ENCODE measurements at regions not wholly inside any gene's neighbourhood (a gene's known extent, or its start where the extent isn't known, plus 50 kb on each side); places are given as distances from the start of the nearest gene placed in this dataset.
"Not testable (repeated sequence)": the region's sequence is repeated elsewhere in the genome, so short reads cannot be mapped to it uniquely, and the experiment has no call there.

DNA sequence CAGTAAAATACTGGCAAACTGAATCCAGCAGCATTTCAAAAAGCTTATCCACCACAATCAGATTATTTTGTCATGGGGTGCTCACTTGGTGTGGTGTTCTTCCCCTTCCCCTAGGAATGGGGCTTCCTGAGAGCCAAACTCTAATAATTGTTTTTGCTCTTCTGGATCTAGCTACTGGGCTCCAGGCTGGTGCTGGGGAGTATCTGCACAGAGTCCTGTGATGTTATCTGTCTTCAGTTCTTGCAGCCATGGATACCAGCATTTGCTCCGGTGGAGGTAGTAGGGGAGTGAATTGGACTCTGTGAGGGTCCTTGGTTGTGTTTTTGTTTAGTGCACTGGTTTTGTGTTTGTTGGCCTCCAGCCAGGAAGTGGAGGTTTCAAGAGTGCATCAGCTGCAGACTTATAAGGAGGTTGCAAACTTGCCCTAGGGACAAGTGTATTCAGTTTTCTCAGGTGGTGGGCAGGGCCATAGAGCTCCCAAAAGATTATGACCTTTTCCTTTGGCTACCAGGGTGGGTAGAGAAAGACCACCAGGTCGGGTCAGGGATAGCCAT lies 308.5 kb upstream of the MAGI2 start:
- WGBS (ENCODE audit: low lambda C conversion rate, missing lambda C conversion rate): 57% methylated on average over 2 of the region's 2 CpGs
- H3K4me3 ChIP-seq: no peak overlapping the region

DNA sequence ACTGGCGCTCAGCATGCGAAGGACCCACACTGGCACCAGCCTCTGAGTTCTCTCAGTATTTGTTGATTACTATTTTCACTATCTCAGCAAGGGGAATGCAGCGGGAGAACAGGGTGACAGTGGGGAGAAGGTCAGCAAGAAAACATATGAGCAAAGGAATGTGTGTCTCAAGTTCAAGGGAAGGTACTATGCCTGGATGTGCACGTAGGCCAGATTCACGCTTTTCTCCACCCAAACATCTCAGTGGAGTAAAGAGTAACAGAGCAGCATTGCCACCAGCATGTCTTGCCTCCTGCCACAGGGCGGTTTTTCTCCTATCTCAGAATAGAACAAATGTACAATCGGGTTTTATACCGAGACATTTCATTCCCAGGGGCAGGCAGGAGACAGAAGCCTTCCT lies 297.5 kb upstream of the MAGI2 start:
- not testable (repeated sequence) for H3K4me1 ChIP-seq (ENCODE audit: insufficient read depth); H3K4me3 ChIP-seq; H3K4me2 ChIP-seq; H3K9me3 ChIP-seq (ENCODE audit: low read depth); H2AFZ ChIP-seq; H3K9me2 ChIP-seq (replicated peaks; ENCODE audit: insufficient read depth); H4K20me1 ChIP-seq (ENCODE audit: insufficient read depth, poor library complexity, severe bottlenecking); H3K27me3 ChIP-seq; H3K36me3 ChIP-seq (replicated peaks; ENCODE audit: insufficient read depth, low read depth); H3K27ac ChIP-seq; H3K79me2 ChIP-seq; DNase-seq (ENCODE audit: low spot score)
- WGBS (ENCODE audit: low lambda C conversion rate, missing lambda C conversion rate): 87% methylated on average over 8 of the region's 8 CpGs

More for the DNA sequence above, 308.5 kb upstream of the MAGI2 start:
- TF ChIP-seq EZH2phosphoT487 (IDR thresholded peaks at IDR 0.05; ENCODE audit: low read depth, severe bottlenecking, unreplicated experiment) (no peak), EZH2 (IDR thresholded peaks at IDR 0.05; ENCODE audit: borderline replicate concordance) (no peak)
- TF ChIP-seq, protein P1, sequence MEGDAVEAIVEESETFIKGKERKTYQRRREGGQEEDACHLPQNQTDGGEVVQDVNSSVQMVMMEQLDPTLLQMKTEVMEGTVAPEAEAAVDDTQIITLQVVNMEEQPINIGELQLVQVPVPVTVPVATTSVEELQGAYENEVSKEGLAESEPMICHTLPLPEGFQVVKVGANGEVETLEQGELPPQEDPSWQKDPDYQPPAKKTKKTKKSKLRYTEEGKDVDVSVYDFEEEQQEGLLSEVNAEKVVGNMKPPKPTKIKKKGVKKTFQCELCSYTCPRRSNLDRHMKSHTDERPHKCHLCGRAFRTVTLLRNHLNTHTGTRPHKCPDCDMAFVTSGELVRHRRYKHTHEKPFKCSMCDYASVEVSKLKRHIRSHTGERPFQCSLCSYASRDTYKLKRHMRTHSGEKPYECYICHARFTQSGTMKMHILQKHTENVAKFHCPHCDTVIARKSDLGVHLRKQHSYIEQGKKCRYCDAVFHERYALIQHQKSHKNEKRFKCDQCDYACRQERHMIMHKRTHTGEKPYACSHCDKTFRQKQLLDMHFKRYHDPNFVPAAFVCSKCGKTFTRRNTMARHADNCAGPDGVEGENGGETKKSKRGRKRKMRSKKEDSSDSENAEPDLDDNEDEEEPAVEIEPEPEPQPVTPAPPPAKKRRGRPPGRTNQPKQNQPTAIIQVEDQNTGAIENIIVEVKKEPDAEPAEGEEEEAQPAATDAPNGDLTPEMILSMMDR (IDR thresholded peaks at IDR 0.05; ENCODE audit: poor library complexity): no peak
- no peaks in the 10 kb centered on the region for H3K27me3 ChIP-seq
- no peaks in the 10 kb centered on the region for H3K4me1 ChIP-seq (ENCODE audit: insufficient read depth)
- no peak overlapping the region for H2AFZ ChIP-seq
- no peaks in the 10 kb centered on the region for H3K36me3 ChIP-seq (replicated peaks; ENCODE audit: insufficient read depth, low read depth)
- H3K27ac ChIP-seq: no peak overlapping the region
- no peaks in the 10 kb centered on the region for H3K9me3 ChIP-seq (ENCODE audit: low read depth)
- no peaks in the 10 kb centered on the region for H3K79me2 ChIP-seq
- H4K20me1 ChIP-seq (ENCODE audit: insufficient read depth, poor library complexity, severe bottlenecking): no peaks in the 10 kb centered on the region
- DNase-seq (ENCODE audit: low spot score): no peak
- no peak overlapping the region for H3K4me2 ChIP-seq
- no peaks in the 10 kb centered on the region for H3K9me2 ChIP-seq (replicated peaks; ENCODE audit: insufficient read depth)

DNA sequence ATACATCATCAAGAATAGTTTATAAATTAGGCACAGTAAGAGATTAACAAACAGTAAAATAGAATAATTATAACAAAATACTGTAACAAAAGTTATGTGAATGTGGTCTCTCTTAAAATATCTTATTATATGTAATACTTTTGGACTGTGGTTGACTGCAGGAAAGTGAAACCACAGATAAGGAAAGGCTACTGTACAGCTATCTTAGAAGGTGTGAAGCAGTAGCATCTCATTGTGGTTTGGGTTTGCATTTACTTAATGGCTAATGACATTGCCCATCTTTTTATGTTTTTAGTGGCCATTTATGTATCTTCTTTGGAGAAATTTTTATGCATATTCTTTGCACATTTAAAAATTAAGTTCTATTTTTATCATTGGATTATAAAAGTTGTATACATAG lies 296.4 kb upstream of the MAGI2 start:
- Histone ChIP-seq H3K4me2 (no peak overlapping the region), H3K27me3 (no peaks in the 10 kb centered on the region)

DNA sequence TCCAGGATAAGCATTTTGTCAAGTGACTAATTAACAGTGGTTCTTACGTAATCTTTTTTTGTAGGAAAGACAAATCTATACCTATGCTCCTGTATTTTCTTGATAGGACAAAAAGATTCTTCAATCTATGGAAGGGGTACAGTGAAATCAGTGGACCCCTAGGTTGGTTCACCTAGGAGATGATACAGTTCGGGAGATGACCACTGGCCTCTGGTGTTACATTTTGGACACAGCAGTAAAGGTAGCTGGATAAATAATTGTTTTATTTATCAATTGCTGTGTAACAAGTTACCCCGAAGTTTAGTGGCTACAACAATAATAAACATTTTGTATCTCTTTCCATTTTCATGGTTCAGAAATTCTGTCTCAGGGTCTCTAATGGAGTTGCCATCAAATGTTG lies 288.2 kb upstream of the MAGI2 start:
- Histone ChIP-seq H3K27ac (no peak overlapping the region), H3K36me3 (replicated peaks; ENCODE audit: insufficient read depth, low read depth) (no peaks in the 10 kb centered on the region), H3K4me2 (no peak overlapping the region), H2AFZ (no peak overlapping the region), H3K4me3 (no peak overlapping the region), H3K27me3 (no peaks in the 10 kb centered on the region), H3K79me2 (no peaks in the 10 kb centered on the region), H3K9me3 (ENCODE audit: low read depth) (no peaks in the 10 kb centered on the region), H3K9me2 (replicated peaks; ENCODE audit: insufficient read depth) (no peaks in the 10 kb centered on the region), H3K4me1 (ENCODE audit: insufficient read depth) (no peaks in the 10 kb centered on the region), H4K20me1 (ENCODE audit: insufficient read depth, poor library complexity, severe bottlenecking) (no peaks in the 10 kb centered on the region)
- 77% methylated on average over 3 of the region's 3 CpGs for WGBS (ENCODE audit: low lambda C conversion rate, missing lambda C conversion rate)
- TF ChIP-seq EZH2phosphoT487 (IDR thresholded peaks at IDR 0.05; ENCODE audit: low read depth, severe bottlenecking, unreplicated experiment): no peak
- TF ChIP-seq, protein P1 (IDR thresholded peaks at IDR 0.05; ENCODE audit: poor library complexity): peak; percentile 17
- DNase-seq (ENCODE audit: low spot score): no peak

More for the DNA sequence above, 296.4 kb upstream of the MAGI2 start:
- no peaks in the 10 kb centered on the region for H3K9me2 ChIP-seq (replicated peaks; ENCODE audit: insufficient read depth)
- no peak overlapping the region for H2AFZ ChIP-seq
- no peaks in the 10 kb centered on the region for H3K36me3 ChIP-seq (replicated peaks; ENCODE audit: insufficient read depth, low read depth)
- no peaks in the 10 kb centered on the region for H3K9me3 ChIP-seq (ENCODE audit: low read depth)
- H4K20me1 ChIP-seq (ENCODE audit: insufficient read depth, poor library complexity, severe bottlenecking): no peaks in the 10 kb centered on the region
- TF ChIP-seq, protein P1 (IDR thresholded peaks at IDR 0.05; ENCODE audit: poor library complexity): no peak
- TF ChIP-seq EZH2phosphoT487 (IDR thresholded peaks at IDR 0.05; ENCODE audit: low read depth, severe bottlenecking, unreplicated experiment) (no peak), EZH2 (IDR thresholded peaks at IDR 0.05; ENCODE audit: borderline replicate concordance) (no peak)
- no peak overlapping the region for H3K27ac ChIP-seq
- H3K4me3 ChIP-seq: no peak overlapping the region
- no peaks in the 10 kb centered on the region for H3K79me2 ChIP-seq
- no peak for DNase-seq (ENCODE audit: low spot score)
- H3K4me1 ChIP-seq (ENCODE audit: insufficient read depth): no peaks in the 10 kb centered on the region

All from hepatocyte (in vitro differentiated cells).